ENCODE measurements at regions not wholly inside any gene's neighbourhood (a gene's known extent, or its start where the extent isn't known, plus 50 kb on each side); places are given as distances from the start of the nearest gene placed in this dataset.

DNA sequence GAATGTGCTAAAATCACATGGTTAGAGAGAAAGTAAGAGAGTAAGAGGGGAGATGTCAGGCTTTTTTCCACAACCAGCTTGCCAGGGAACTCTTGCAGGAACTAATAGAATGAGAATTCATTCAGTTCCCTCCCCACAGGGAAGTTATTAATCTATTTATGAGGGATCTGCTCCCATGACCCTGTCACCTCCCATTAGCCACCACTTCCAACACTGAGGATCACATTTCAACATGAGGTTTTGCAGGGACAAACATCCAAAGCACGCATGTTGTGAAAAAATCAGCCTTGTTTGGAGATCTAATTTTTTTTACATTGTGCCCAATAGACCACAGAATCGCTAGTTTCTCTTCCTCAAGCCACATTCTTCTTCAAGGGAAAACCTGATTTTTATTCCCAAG, 904.0 kb downstream of the TBL1XR1 start:
- Histone ChIP-seq H3K4me2 (ENCODE audit: low read length) (no peak overlapping the region), H3K9me2 (ENCODE audit: insufficient read depth, low read length) (no peaks in the 10 kb centered on the region; the same call in 1 of the 2 replicates), H3K36me3 (ENCODE audit: insufficient read depth, low read length) (no peaks in the 10 kb centered on the region), H3K27ac (ENCODE audit: low read depth, low read length, poor library complexity, severe bottlenecking) (no peak overlapping the region), H3K4me1 (ENCODE audit: insufficient read depth, low read length, poor library complexity, severe bottlenecking) (no peaks in the 10 kb centered on the region), H3K79me2 (ENCODE audit: insufficient read depth, low read depth, low read length) (no peaks in the 10 kb centered on the region), H4K20me1 (ENCODE audit: insufficient read depth, low read length) (no peaks in the 10 kb centered on the region), H2AFZ (ENCODE audit: low read length) (no peak overlapping the region), H3K4me3 (ENCODE audit: low read depth, low read length, poor library complexity, severe bottlenecking) (no peak overlapping the region), H3K9me3 (ENCODE audit: low read length) (peaks cover 5% of the 10 kb centered on the region; the same call in 1 of the 2 replicates)
- no peak for DNase-seq (ENCODE audit: low spot score)
- BruUV-seq (replicated peaks): no TSS peak
- CTCF ChIA-PET (ENCODE audit: unreplicated experiment): no interaction called here
- intact Hi-C loops (cut with micrococcal nuclease; ENCODE audit: unreplicated experiment): no loop called here
- TF ChIP-seq EZH2phosphoT487 (IDR thresholded peaks at IDR 0.05; ENCODE audit: borderline replicate concordance, low read depth, low read length): no peak
- TF ChIP-seq, protein P1, sequence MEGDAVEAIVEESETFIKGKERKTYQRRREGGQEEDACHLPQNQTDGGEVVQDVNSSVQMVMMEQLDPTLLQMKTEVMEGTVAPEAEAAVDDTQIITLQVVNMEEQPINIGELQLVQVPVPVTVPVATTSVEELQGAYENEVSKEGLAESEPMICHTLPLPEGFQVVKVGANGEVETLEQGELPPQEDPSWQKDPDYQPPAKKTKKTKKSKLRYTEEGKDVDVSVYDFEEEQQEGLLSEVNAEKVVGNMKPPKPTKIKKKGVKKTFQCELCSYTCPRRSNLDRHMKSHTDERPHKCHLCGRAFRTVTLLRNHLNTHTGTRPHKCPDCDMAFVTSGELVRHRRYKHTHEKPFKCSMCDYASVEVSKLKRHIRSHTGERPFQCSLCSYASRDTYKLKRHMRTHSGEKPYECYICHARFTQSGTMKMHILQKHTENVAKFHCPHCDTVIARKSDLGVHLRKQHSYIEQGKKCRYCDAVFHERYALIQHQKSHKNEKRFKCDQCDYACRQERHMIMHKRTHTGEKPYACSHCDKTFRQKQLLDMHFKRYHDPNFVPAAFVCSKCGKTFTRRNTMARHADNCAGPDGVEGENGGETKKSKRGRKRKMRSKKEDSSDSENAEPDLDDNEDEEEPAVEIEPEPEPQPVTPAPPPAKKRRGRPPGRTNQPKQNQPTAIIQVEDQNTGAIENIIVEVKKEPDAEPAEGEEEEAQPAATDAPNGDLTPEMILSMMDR (conservative IDR thresholded peaks at IDR 0.05; ENCODE audit: low read length): no peak
- POLR2A ChIA-PET: no interaction called here

DNA sequence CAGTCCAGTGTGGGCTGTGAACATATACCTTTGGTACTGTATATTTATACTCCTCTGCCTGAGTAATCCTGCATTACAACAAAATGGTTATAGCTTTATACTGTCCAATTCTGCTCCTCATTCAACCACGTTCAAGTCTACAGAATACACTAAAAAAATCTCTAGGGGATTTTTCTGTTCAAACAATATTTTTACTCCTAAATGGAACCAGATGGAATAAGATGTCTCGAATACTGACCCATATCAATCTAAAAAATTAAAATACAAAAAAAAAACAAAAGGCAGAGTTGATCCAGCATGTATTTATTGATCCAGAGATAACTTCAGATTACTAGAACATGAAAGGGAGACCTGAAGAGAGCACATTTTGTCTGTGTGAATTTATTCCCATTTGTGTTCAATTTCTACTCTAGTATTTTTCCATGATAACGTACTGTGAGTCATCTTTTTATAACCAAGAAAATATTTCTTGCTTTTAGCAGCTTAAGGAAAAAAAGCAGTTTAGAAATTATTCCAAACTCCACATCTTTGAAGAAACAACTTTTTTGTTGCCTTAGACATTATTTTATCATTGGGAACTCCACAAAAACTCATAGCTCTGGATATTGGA, 910.7 kb downstream of the TBL1XR1 start:
- no peaks in the 10 kb centered on the region for H3K79me2 ChIP-seq (ENCODE audit: insufficient read depth, low read depth, low read length)
- H3K4me2 ChIP-seq (ENCODE audit: low read length): peak overlapping the region; percentile 32; the same call in 1 of the 2 replicates
- no peaks in the 10 kb centered on the region; the same call in 1 of the 2 replicates for H3K9me2 ChIP-seq (ENCODE audit: insufficient read depth, low read length)
- POLR2A ChIA-PET: no interaction called here
- H3K9me3 ChIP-seq (ENCODE audit: low read length): no peaks in the 10 kb centered on the region
- H3K27ac ChIP-seq (ENCODE audit: low read depth, low read length, poor library complexity, severe bottlenecking): no peak overlapping the region
- intact Hi-C loops (cut with micrococcal nuclease; ENCODE audit: unreplicated experiment): no loop called here
- peak overlapping the region; percentile 15; the same call in 1 of the 2 replicates for H2AFZ ChIP-seq (ENCODE audit: low read length)
- no peaks in the 10 kb centered on the region for H4K20me1 ChIP-seq (ENCODE audit: insufficient read depth, low read length)
- H3K36me3 ChIP-seq (ENCODE audit: insufficient read depth, low read length): peaks cover 6% of the 10 kb centered on the region
- no peak for DNase-seq (ENCODE audit: low spot score)
- peaks cover 7% of the 10 kb centered on the region for H3K4me1 ChIP-seq (ENCODE audit: insufficient read depth, low read length, poor library complexity, severe bottlenecking)
- TF ChIP-seq, protein P1 (conservative IDR thresholded peaks at IDR 0.05; ENCODE audit: low read length): no peak
- TF ChIP-seq EZH2phosphoT487 (IDR thresholded peaks at IDR 0.05; ENCODE audit: borderline replicate concordance, low read depth, low read length): no peak
- no TSS peak for BruUV-seq (replicated peaks)
- H3K4me3 ChIP-seq (ENCODE audit: low read depth, low read length, poor library complexity, severe bottlenecking): no peak overlapping the region
- CTCF ChIA-PET (ENCODE audit: unreplicated experiment): no interaction called here

DNA sequence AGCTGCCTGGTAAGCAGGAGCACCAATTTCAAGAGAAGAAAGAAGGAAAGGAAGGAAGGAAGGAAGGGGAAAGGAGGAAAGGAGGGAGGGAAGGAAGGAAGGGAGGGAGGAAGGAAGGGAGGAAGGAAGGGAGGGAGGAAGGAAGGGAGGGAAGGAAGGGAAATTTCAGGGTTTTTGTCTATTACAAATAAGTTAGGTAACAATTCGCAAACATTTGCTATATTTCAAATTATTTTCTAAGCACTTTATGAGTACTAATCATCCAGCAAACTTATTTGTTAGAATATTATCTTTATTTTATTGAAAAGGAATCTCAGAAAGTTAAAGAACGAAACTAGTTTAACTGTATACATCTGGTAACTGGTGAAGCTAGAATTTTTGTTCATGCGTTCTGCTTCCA, 921.7 kb downstream of the TBL1XR1 start:
- Histone ChIP-seq H3K79me2 (ENCODE audit: insufficient read depth, low read depth, low read length) (peaks cover 39% of the 10 kb centered on the region; the same call in 1 of the 2 replicates), H2AFZ (ENCODE audit: low read length) (peak overlapping the region; percentile 88), H4K20me1 (ENCODE audit: insufficient read depth, low read length) (no peaks in the 10 kb centered on the region), H3K9me2 (ENCODE audit: insufficient read depth, low read length) (no peaks in the 10 kb centered on the region), H3K4me3 (ENCODE audit: low read depth, low read length, poor library complexity, severe bottlenecking) (peak overlapping the region; percentile 69), H3K4me2 (ENCODE audit: low read length) (peak overlapping the region; percentile 96), H3K9me3 (ENCODE audit: low read length) (no peaks in the 10 kb centered on the region), H3K36me3 (ENCODE audit: insufficient read depth, low read length) (no peaks in the 10 kb centered on the region), H3K4me1 (ENCODE audit: insufficient read depth, low read length, poor library complexity, severe bottlenecking) (peaks cover 46% of the 10 kb centered on the region), H3K27ac (ENCODE audit: low read depth, low read length, poor library complexity, severe bottlenecking) (peak overlapping the region; percentile 96)
- ChIA-PET POLR2A (interaction anchor here (0.6 to 1.4 kb wide), 2 partner anchors 8 to 27 kb away, joined by 3 to 4 read pairs; no protein-coding TSS in a partner anchor), CTCF (ENCODE audit: unreplicated experiment) (no interaction called here)
- no peak for TF ChIP-seq EZH2phosphoT487 (IDR thresholded peaks at IDR 0.05; ENCODE audit: borderline replicate concordance, low read depth, low read length)
- TF ChIP-seq, protein P1 (conservative IDR thresholded peaks at IDR 0.05; ENCODE audit: low read length): no peak
- intact Hi-C loops (cut with micrococcal nuclease; ENCODE audit: unreplicated experiment): no loop called here
- no TSS peak for BruUV-seq (replicated peaks)
- DNase-seq (ENCODE audit: low spot score): no peak
